DOHH2 (cell line): ENCODE measurements at regions not wholly inside any gene's neighbourhood (a gene's known extent, or its start where the extent isn't known, plus 50 kb on each side); places are given as distances from the start of the nearest gene placed in this dataset.

Experiments used
- CTCF ChIP-seq: fragments of 200-600 bp; sonication (generic); IDR thresholded peaks from one replicate; pipeline ENCODE4 v1.5.1; 2014; ENCODE audit warnings: antibody characterized with exemption, mild to moderate bottlenecking, low read depth, low read length; ENCODE audit not compliant: poor library complexity, severe bottlenecking
- EZH2phosphoT487 ChIP-seq: fragments of 200-600 bp; sonication (generic); IDR thresholded peaks from 2 replicates; pipeline ENCODE4 v1.6.1; 2017; ENCODE audit warnings: borderline replicate concordance, mild to moderate bottlenecking, antibody characterized with exemption, low read length, moderate library complexity, mixed read lengths

GRCh38 chr7:45413419-45413818 is 160.7 kb upstream of the ADCY1 start:
- no peak for TF ChIP-seq CTCF
- TF ChIP-seq EZH2phosphoT487 = no peak
